Spinal cord (tissue), 9 donors: ENCODE measurements at regions not wholly inside any gene's neighbourhood (a gene's known extent, or its start where the extent isn't known, plus 50 kb on each side); places are given as distances from the start of the nearest gene placed in this dataset.

ENCODE experiments used
- DNase-seq, 6 donors: peaks; one replicate each; pipeline versions ENCODE4 v3.0.0 to v3.0.0-alpha.2; 2013 to 2015; ENCODE audit warnings: low spot score in 6 of 6, low read depth in 4 of 6
- H3K27ac ChIP-seq: one replicate; pipeline ENCODE4 v1.5.1; 2013; ENCODE audit warnings: low read depth, low read length, control low read depth
- H3K27me3 ChIP-seq: one replicate; pipeline ENCODE4 v1.6.1; 2013; ENCODE audit warnings: low read length; ENCODE audit not compliant: control insufficient read depth, insufficient read depth
- H3K36me3 ChIP-seq: one replicate; pipeline ENCODE4 v1.6.1; 2013; ENCODE audit warnings: low read length; ENCODE audit not compliant: control insufficient read depth, insufficient read depth
- H3K4me1 ChIP-seq: one replicate; pipeline ENCODE4 v1.6.1; 2013; ENCODE audit warnings: low read length; ENCODE audit not compliant: control insufficient read depth, insufficient read depth
- H3K4me3 ChIP-seq: one replicate; pipeline ENCODE4 v1.5.1; 2013; ENCODE audit warnings: low read depth, low read length, control low read depth
- H3K9me3 ChIP-seq: one replicate; pipeline ENCODE4 v1.6.1; 2013; ENCODE audit warnings: low read length; ENCODE audit not compliant: control insufficient read depth, insufficient read depth
- WGBS: methylation state at CpG from one replicate; pipeline ENCODE4 v1.1.5; 2013; ENCODE audit warnings: missing lambda C conversion rate; ENCODE audit not compliant: insufficient coverage; 5-methylcytosine and 5-hydroxymethylcytosine counted together
- donor health status: healthy.

GRCh38 chr11:109120341-109120740 is 301.6 kb upstream of the C11orf87 start:
- peak in 1 of 6 donors; percentile 22 for DNase-seq
- WGBS: 85% methylated on average over 3 of the region's 3 CpGs
- H3K4me1 ChIP-seq: peaks cover 4% of the 10 kb centered on the region

GRCh38 chr11:109121173-109121932 is 300.6 kb upstream of the C11orf87 start:
- H3K27ac ChIP-seq: no peak overlapping the region
- no peaks in the 10 kb centered on the region for H3K9me3 ChIP-seq
- H3K27me3 ChIP-seq: no peaks in the 10 kb centered on the region
- no peaks in the 10 kb centered on the region for H3K36me3 ChIP-seq
- peak in 1 of 6 donors; percentile 26 for DNase-seq
- no peak overlapping the region for H3K4me3 ChIP-seq
- WGBS: 77% methylated on average over 4 of the region's 5 CpGs
- peaks cover 4% of the 10 kb centered on the region for H3K4me1 ChIP-seq

More at GRCh38 chr11:109120341-109120740, 301.6 kb upstream of the C11orf87 start:
- Histone ChIP-seq H3K27ac (no peak overlapping the region), H3K36me3 (no peaks in the 10 kb centered on the region), H3K9me3 (no peaks in the 10 kb centered on the region), H3K4me3 (no peak overlapping the region), H3K27me3 (no peaks in the 10 kb centered on the region)

- Histone ChIP-seq H3K9me3 (no peaks in the 10 kb centered on the region), H3K4me1 (peaks cover 4% of the 10 kb centered on the region), H3K36me3 (no peaks in the 10 kb centered on the region), H3K27me3 (no peaks in the 10 kb centered on the region), H3K4me3 (no peak overlapping the region), H3K27ac (no peak overlapping the region)
- WGBS: 75% methylated on average over 2 of the region's 11 CpGs
- peak in 2 of 6 donors; percentile 38 to 45 for DNase-seq
Observed at GRCh38 chr11:109123816-109124787, 297.9 kb upstream of the C11orf87 start.

- H3K27ac ChIP-seq: no peak overlapping the region
- H3K9me3 ChIP-seq: no peaks in the 10 kb centered on the region
- H3K27me3 ChIP-seq: no peaks in the 10 kb centered on the region
- no peaks in the 10 kb centered on the region for H3K36me3 ChIP-seq
- no peaks in the 10 kb centered on the region for H3K4me1 ChIP-seq
- no CpG with 5 or more reads among the region's 1 CpG for WGBS
- DNase-seq: no peak
- H3K4me3 ChIP-seq: no peak overlapping the region
Observed at GRCh38 chr11:109130910-109131309, 291.1 kb upstream of the C11orf87 start.

GRCh38 chr11:109132539-109132938 is 289.5 kb upstream of the C11orf87 start:
- no peaks in the 10 kb centered on the region for H3K36me3 ChIP-seq
- no peak overlapping the region for H3K4me3 ChIP-seq
- no peak for DNase-seq
- WGBS: 32% methylated on average over 2 of the region's 4 CpGs
- H3K27me3 ChIP-seq: no peaks in the 10 kb centered on the region
- H3K9me3 ChIP-seq: no peaks in the 10 kb centered on the region
- no peak overlapping the region for H3K27ac ChIP-seq
- no peaks in the 10 kb centered on the region for H3K4me1 ChIP-seq

- Histone ChIP-seq H3K36me3 (no peaks in the 10 kb centered on the region), H3K4me3 (no peak overlapping the region), H3K27me3 (no peaks in the 10 kb centered on the region), H3K9me3 (no peaks in the 10 kb centered on the region), H3K4me1 (no peaks in the 10 kb centered on the region), H3K27ac (no peak overlapping the region)
- no peak for DNase-seq
- WGBS: 97% methylated on average over 4 of the region's 4 CpGs
Observed at GRCh38 chr11:109133159-109133558, 288.8 kb upstream of the C11orf87 start.

- H3K4me1 ChIP-seq: no peaks in the 10 kb centered on the region
- no peak overlapping the region for H3K4me3 ChIP-seq
- no peaks in the 10 kb centered on the region for H3K27me3 ChIP-seq
- no peak overlapping the region for H3K27ac ChIP-seq
- DNase-seq: no peak
- H3K9me3 ChIP-seq: no peaks in the 10 kb centered on the region
- no CpG with 5 or more reads among the region's 2 CpGs for WGBS
- no peaks in the 10 kb centered on the region for H3K36me3 ChIP-seq
Observed at GRCh38 chr11:109135627-109136026, 286.4 kb upstream of the C11orf87 start.

- no peak for DNase-seq
- Histone ChIP-seq H3K27me3 (no peaks in the 10 kb centered on the region), H3K36me3 (no peaks in the 10 kb centered on the region), H3K4me3 (no peak overlapping the region), H3K4me1 (no peaks in the 10 kb centered on the region), H3K9me3 (no peaks in the 10 kb centered on the region), H3K27ac (no peak overlapping the region)
Observed at GRCh38 chr11:109138196-109138595, 283.8 kb upstream of the C11orf87 start.

GRCh38 chr11:109140426-109140825 is 281.6 kb upstream of the C11orf87 start:
- no peaks in the 10 kb centered on the region for H3K9me3 ChIP-seq
- no peaks in the 10 kb centered on the region for H3K27me3 ChIP-seq
- no peaks in the 10 kb centered on the region for H3K4me1 ChIP-seq
- no peaks in the 10 kb centered on the region for H3K36me3 ChIP-seq
- no peak overlapping the region for H3K4me3 ChIP-seq
- DNase-seq: no peak
- H3K27ac ChIP-seq: no peak overlapping the region
